Kidney (tissue), 13 donors: ENCODE measurements at regions not wholly inside any gene's neighbourhood (a gene's known extent, or its start where the extent isn't known, plus 50 kb on each side); places are given as distances from the start of the nearest gene placed in this dataset.
"Not testable (repeated sequence)": the region's sequence is repeated elsewhere in the genome, so short reads cannot be mapped to it uniquely, and the experiment has no call there.

Experiments
- DNase-seq, 5 donors: peaks; one replicate each; pipeline ENCODE4 v3.0.0-alpha.2; 2013 to 2020
- FAIRE-seq: peaks from 2 replicates; lab custom pipeline; 2012; peaks lifted over from hg19 to GRCh38; lab: Jason Lieb, UNC
- H3K27ac ChIP-seq, 2 donors: one replicate each; pipeline ENCODE4 v1.7.0; 2013; ENCODE audit warnings: low read depth in 2 of 2, low read length in 2 of 2, inconsistent platforms in 1 of 2
- H3K27me3 ChIP-seq: one replicate; pipeline ENCODE4 v1.7.1; 2013; ENCODE audit warnings: low read length, inconsistent platforms; ENCODE audit not compliant: control insufficient read depth, insufficient read depth
- H3K36me3 ChIP-seq, 3 donors: one replicate each; pipeline versions ENCODE4 v1.7.0 to v1.7.1; 2013; ENCODE audit warnings: low read length in 3 of 3, control low read depth in 1 of 3, inconsistent platforms in 1 of 3; ENCODE audit not compliant: insufficient read depth in 3 of 3, control insufficient read depth in 2 of 3
- H3K4me1 ChIP-seq, 3 donors: one replicate each; pipeline versions ENCODE4 v1.7.0 to v1.7.1; 2013; ENCODE audit warnings: low read length in 3 of 3, inconsistent platforms in 1 of 3, low read depth in 1 of 3; ENCODE audit not compliant: control insufficient read depth in 2 of 3, insufficient read depth in 2 of 3
- H3K4me3 ChIP-seq, 3 donors: one replicate each; pipeline versions ENCODE4 v1.7.0 to v1.8.1; 2013; ENCODE audit warnings: low read length in 3 of 3, control low read depth in 1 of 3, inconsistent platforms in 1 of 3
- H3K9ac ChIP-seq, 3 donors: one replicate each; pipeline versions ENCODE4 v1.7.0 to v1.7.1; 2013; ENCODE audit warnings: low read length in 3 of 3, control low read depth in 1 of 3, inconsistent platforms in 1 of 3
- H3K9me3 ChIP-seq, 3 donors: one replicate each; pipeline versions ENCODE4 v1.7.0 to v1.7.1; 2013; ENCODE audit warnings: low read length in 3 of 3, control low read depth in 1 of 3, inconsistent platforms in 1 of 3; ENCODE audit not compliant: control insufficient read depth in 2 of 3, insufficient read depth in 1 of 3
- CTCF ChIP-seq: IDR thresholded peaks from 3 replicates; pipeline ENCODE4 v1.5.1; 2012; ENCODE audit warnings: mild to moderate bottlenecking, moderate library complexity, borderline replicate concordance; ENCODE audit not compliant: insufficient read depth; ENCODE audit errors: extremely low read depth
- intact Hi-C: fragments of 100-400 bp; cut with DNase I; formaldehyde crosslinking; loops from one replicate; pipeline ENCODE4 v1.11.1; 2022
- donor health status: control.
- donor health status: control.
- donor health status: control.
- donor health status: control.
- donor health status: control.
- donor health status: DM: yes; HTN: yes; CAD: no.
- donor health status: Normal renal cell carcinoma (clear cell type).

- intact Hi-C loops: no loop called here
- no peak for FAIRE-seq
- Histone ChIP-seq H3K4me3 (no peak overlapping the region), H3K9me3 (no peaks in the 10 kb centered on the region), H3K9ac (no peak overlapping the region), H3K27me3 (no peaks in the 10 kb centered on the region), H3K4me1 (no peaks in the 10 kb centered on the region), H3K36me3 (no peaks in the 10 kb centered on the region), H3K27ac (no peak overlapping the region)
- TF ChIP-seq CTCF: no peak
- DNase-seq: no peak
These were observed 189.2 kb downstream of the DLEU7 start for GRCh38 chr13:50654331-50654730.

GRCh38 chr13:50661881-50662280, 181.6 kb downstream of the DLEU7 start:
- not testable (repeated sequence) for H3K36me3 ChIP-seq, H3K9ac ChIP-seq, FAIRE-seq, H3K4me1 ChIP-seq, H3K27ac ChIP-seq, H3K4me3 ChIP-seq, DNase-seq, H3K27me3 ChIP-seq, H3K9me3 ChIP-seq
- intact Hi-C loops: loop anchor here (5.0 kb wide), 1 partner anchor 220 kb away; no protein-coding TSS in a partner anchor

GRCh38 chr13:50664951-50665350, 178.5 kb downstream of the DLEU7 start:
- intact Hi-C loops: loop anchor here (5.0 kb wide), 1 partner anchor 217 kb away; no protein-coding TSS in a partner anchor
- Histone ChIP-seq H3K4me3 (no peak overlapping the region), H3K4me1 (no peaks in the 10 kb centered on the region), H3K27ac (no peak overlapping the region), H3K36me3 (no peaks in the 10 kb centered on the region), H3K27me3 (no peaks in the 10 kb centered on the region), H3K9ac (no peak overlapping the region), H3K9me3 (no peaks in the 10 kb centered on the region)
- no peak for FAIRE-seq
- no peak for DNase-seq
- TF ChIP-seq CTCF: no peak

GRCh38 chr13:50668049-50668448, 175.4 kb downstream of the DLEU7 start:
- no peak overlapping the region for H3K27ac ChIP-seq
- TF ChIP-seq CTCF: no peak
- no peak overlapping the region for H3K4me3 ChIP-seq
- no peaks in the 10 kb centered on the region for H3K4me1 ChIP-seq
- no peak overlapping the region for H3K9ac ChIP-seq
- H3K27me3 ChIP-seq: no peaks in the 10 kb centered on the region
- H3K36me3 ChIP-seq: no peaks in the 10 kb centered on the region
- intact Hi-C loops: no loop called here
- FAIRE-seq (no peak), DNase-seq (no peak)
- no peaks in the 10 kb centered on the region for H3K9me3 ChIP-seq
